Type B pancreatic cell (in vitro differentiated cells): ENCODE measurements at regions not wholly inside any gene's neighbourhood (a gene's known extent, or its start where the extent isn't known, plus 50 kb on each side); places are given as distances from the start of the nearest gene placed in this dataset.
A peak's percentile ranks its signal among the peaks of the same experiment; 100 is the strongest.

Experiments
- DNase-seq: peaks from one replicate; pipeline ENCODE4 v3.0.0; 2021; ENCODE audit warnings: mixed read lengths; ENCODE audit not compliant: unreplicated experiment; ENCODE audit errors: extremely low spot score
- H3K27ac Mint-ChIP-seq: 2 replicates; pipeline ENCODE4 v1.8.0; 2021; ENCODE audit warnings: mild to moderate bottlenecking, mixed read lengths
- H3K27me3 Mint-ChIP-seq: 2 replicates; pipeline ENCODE4 v1.8.0; 2021; ENCODE audit warnings: mixed read lengths
- H3K36me3 Mint-ChIP-seq: 2 replicates; pipeline ENCODE4 v1.8.0; 2021; ENCODE audit warnings: mixed read lengths
- H3K4me1 Mint-ChIP-seq: one replicate; pipeline ENCODE4 v1.8.0; 2021; ENCODE audit warnings: mixed read lengths; ENCODE audit not compliant: unreplicated experiment
- H3K4me3 Mint-ChIP-seq: 2 replicates; pipeline ENCODE4 v1.8.0; 2021; ENCODE audit warnings: mild to moderate bottlenecking, mixed read lengths
- H3K9me3 Mint-ChIP-seq: 2 replicates; pipeline ENCODE4 v1.8.0; 2021; ENCODE audit warnings: mixed read lengths
- CTCF ChIP-seq: fragments of 200-600 bp; sonication (generic); conservative IDR thresholded peaks from 2 replicates; pipeline ENCODE4 v1.5.0; 2021; ENCODE audit warnings: antibody characterized with exemption, mild to moderate bottlenecking

GRCh38 chr17:56031636-56032035 is 121.6 kb upstream of the ANKFN1 start:
- no peak overlapping the region for H3K27ac Mint-ChIP-seq
- no peak for TF ChIP-seq CTCF
- DNase-seq: no peak
- H3K27me3 Mint-ChIP-seq: peaks cover 55% of the 10 kb centered on the region
- no peak overlapping the region for H3K4me3 Mint-ChIP-seq
- no peaks in the 10 kb centered on the region for H3K9me3 Mint-ChIP-seq
- H3K4me1 Mint-ChIP-seq: no peaks in the 10 kb centered on the region
- H3K36me3 Mint-ChIP-seq: no peaks in the 10 kb centered on the region

- no peak for DNase-seq
- H3K27me3 Mint-ChIP-seq: peaks cover 73% of the 10 kb centered on the region
- no peaks in the 10 kb centered on the region for H3K9me3 Mint-ChIP-seq
- no peak overlapping the region for H3K4me3 Mint-ChIP-seq
- peaks cover 10% of the 10 kb centered on the region for H3K4me1 Mint-ChIP-seq
- no peaks in the 10 kb centered on the region for H3K36me3 Mint-ChIP-seq
- H3K27ac Mint-ChIP-seq: no peak overlapping the region
- no peak for TF ChIP-seq CTCF
Measured at GRCh38 chr17:56034197-56034635, 119.1 kb upstream of the ANKFN1 start.

GRCh38 chr17:56038131-56038530 is 115.1 kb upstream of the ANKFN1 start:
- H3K4me3 Mint-ChIP-seq: peak overlapping the region; percentile 27
- H3K36me3 Mint-ChIP-seq: no peaks in the 10 kb centered on the region
- H3K4me1 Mint-ChIP-seq: peaks cover 14% of the 10 kb centered on the region
- no peak overlapping the region for H3K27ac Mint-ChIP-seq
- peaks cover 76% of the 10 kb centered on the region for H3K27me3 Mint-ChIP-seq
- TF ChIP-seq CTCF: no peak
- DNase-seq: no peak
- H3K9me3 Mint-ChIP-seq: no peaks in the 10 kb centered on the region

- Mint-ChIP-seq H3K36me3 (no peaks in the 10 kb centered on the region), H3K9me3 (no peaks in the 10 kb centered on the region), H3K4me3 (peak overlapping the region; percentile 46), H3K27ac (no peak overlapping the region), H3K4me1 (peaks cover 8% of the 10 kb centered on the region), H3K27me3 (peaks cover 56% of the 10 kb centered on the region)
- DNase-seq: no peak
- no peak for TF ChIP-seq CTCF
Measured at GRCh38 chr17:56045872-56046271, 107.4 kb upstream of the ANKFN1 start.

GRCh38 chr17:56047331-56047730 is 105.9 kb upstream of the ANKFN1 start:
- Mint-ChIP-seq H3K9me3 (no peaks in the 10 kb centered on the region), H3K27ac (no peak overlapping the region), H3K4me1 (peaks cover 4% of the 10 kb centered on the region), H3K36me3 (no peaks in the 10 kb centered on the region), H3K27me3 (peaks cover 46% of the 10 kb centered on the region), H3K4me3 (no peak overlapping the region)
- TF ChIP-seq CTCF: no peak
- no peak for DNase-seq

- peaks cover 4% of the 10 kb centered on the region for H3K9me3 Mint-ChIP-seq
Measured at GRCh38 chr17:56057869-56058268, 95.4 kb upstream of the ANKFN1 start.

More at GRCh38 chr17:56057869-56058268, 95.4 kb upstream of the ANKFN1 start:
- Mint-ChIP-seq H3K4me1 (no peaks in the 10 kb centered on the region), H3K27ac (no peak overlapping the region), H3K4me3 (no peak overlapping the region), H3K27me3 (peaks cover 16% of the 10 kb centered on the region), H3K36me3 (no peaks in the 10 kb centered on the region)
- DNase-seq: no peak
- no peak for TF ChIP-seq CTCF
